H1 (cell line): ENCODE measurements at regions not wholly inside any gene's neighbourhood (a gene's known extent, or its start where the extent isn't known, plus 50 kb on each side); places are given as distances from the start of the nearest gene placed in this dataset.

Experiments
- CTCF ChIA-PET: fragments of 300-600 bp; sonication (Branson Sonifier 250); formaldehyde crosslinking; loops from one replicate; lab custom pipeline; 2021; ENCODE audit not compliant: partially characterized antibody; lab: Charles Lee
- POLR2A ChIA-PET: fragments of 300-600 bp; sonication (Branson Sonifier 250); formaldehyde crosslinking; loops from one replicate; lab custom pipeline; 2021; ENCODE audit warnings: inconsistent platforms; ENCODE audit not compliant: partially characterized antibody; lab: Charles Lee
- DNase-seq, 2 experiments: peaks; one replicate each; pipeline versions ENCODE4 v3.0.0 to v3.0.0-alpha.2; 2010 to 2022; ENCODE audit warnings: low spot score in 2 of 2, low read depth in 1 of 2, mixed read lengths in 1 of 2
- FAIRE-seq: peaks from 2 replicates; lab custom pipeline; 2011; peaks lifted over from hg19 to GRCh38; lab: Jason Lieb, UNC
- H2AFZ ChIP-seq: 2 replicates; pipeline ENCODE4 v1.8.1; 2012; ENCODE audit warnings: low read length, inconsistent platforms
- H2AK5ac ChIP-seq: 2 replicates; pipeline ENCODE4 v1.6.1; 2013; ENCODE audit warnings: low read depth, low read length
- H2BK120ac ChIP-seq: replicated peaks from 2 replicates; pipeline ENCODE3; 2013; ENCODE audit warnings: low read depth, low read length, inconsistent platforms
- H2BK12ac ChIP-seq: 2 replicates; pipeline ENCODE4 v1.6.1; 2013; ENCODE audit warnings: low read depth, low read length
- H2BK15ac ChIP-seq: 2 replicates; pipeline ENCODE4 v1.6.1; 2013; ENCODE audit warnings: low read length
- H2BK20ac ChIP-seq: 2 replicates; pipeline ENCODE4 v1.6.1; 2013; ENCODE audit warnings: low read length
- H2BK5ac ChIP-seq: 2 replicates; pipeline ENCODE4 v1.6.1; 2013; ENCODE audit warnings: low read depth, low read length
- H3K14ac ChIP-seq: 2 replicates; pipeline ENCODE4 v1.6.1; 2013; ENCODE audit warnings: inconsistent platforms; ENCODE audit not compliant: insufficient read length
- H3K18ac ChIP-seq: 2 replicates; pipeline ENCODE4 v1.6.1; 2013; ENCODE audit warnings: low read length; ENCODE audit errors: extremely low read depth
- H3K23ac ChIP-seq: 2 replicates; pipeline ENCODE4 v1.6.1; 2013; ENCODE audit warnings: inconsistent platforms; ENCODE audit not compliant: insufficient read length
- H3K23me2 ChIP-seq: 2 replicates; pipeline ENCODE4 v1.6.1; 2013; ENCODE audit warnings: low read depth, low read length
- H3K27ac ChIP-seq: 2 replicates; pipeline ENCODE4 v1.6.1; 2011; ENCODE audit warnings: low read depth, low read length, inconsistent platforms
- H3K27me3 ChIP-seq, 4 experiments: replicated peaks in 1 of 4; 1 replicate in 1 of 4; 2 replicates in 3 of 4; pipeline versions ENCODE4 v1.6.1 to v1.8.1; 2011 to 2013; ENCODE audit warnings: low read length in 3 of 4, mild to moderate bottlenecking in 3 of 4, inconsistent platforms in 2 of 4, mixed read lengths in 2 of 4, moderate library complexity in 1 of 4; ENCODE audit not compliant: control insufficient read depth in 3 of 4, insufficient read depth in 3 of 4; ENCODE audit errors: extremely low read depth in 1 of 4
- H3K36me3 ChIP-seq, 4 experiments: 2 replicates each; pipeline versions ENCODE4 v1.6.1 to v1.8.1; 2011 to 2013; ENCODE audit warnings: mild to moderate bottlenecking in 4 of 4, low read length in 3 of 4, moderate library complexity in 2 of 4, control low read depth in 1 of 4, inconsistent platforms in 1 of 4; ENCODE audit not compliant: insufficient read depth in 4 of 4, control insufficient read depth in 2 of 4
- H3K4ac ChIP-seq: replicated peaks from 2 replicates; pipeline ENCODE3; 2013; ENCODE audit warnings: low read length, low read depth, mixed read lengths, inconsistent platforms; ENCODE audit not compliant: insufficient read length
- H3K4me1 ChIP-seq, 4 experiments: replicated peaks in 1 of 4; 1 replicate in 1 of 4; 2 replicates in 3 of 4; pipeline versions ENCODE4 v1.6.1 to v1.8.1; 2011 to 2013; ENCODE audit warnings: low read length in 3 of 4, inconsistent platforms in 2 of 4, mixed read lengths in 1 of 4; ENCODE audit not compliant: insufficient read depth in 4 of 4, control insufficient read depth in 3 of 4
- H3K4me2 ChIP-seq, 2 experiments: 2 replicates each; pipeline versions ENCODE4 v1.6.1 to v1.8.1; 2011 to 2013; ENCODE audit warnings: low read depth in 2 of 2, low read length in 2 of 2, control low read depth in 1 of 2, inconsistent platforms in 1 of 2, mild to moderate bottlenecking in 1 of 2; ENCODE audit not compliant: insufficient read depth in 1 of 2
- H3K4me3 ChIP-seq, 4 experiments: fragments of 200-600, 300-600 bp in 1 of 4; sonication (generic), shearing (Covaris generic), sonication (Bioruptor Twin) in 1 of 4; 2 replicates each; pipeline versions ENCODE4 v1.5.1 to v1.8.1; 2011 to 2016; ENCODE audit warnings: low read length in 4 of 4, low read depth in 3 of 4, control low read depth in 2 of 4, inconsistent platforms in 2 of 4, mild to moderate bottlenecking in 2 of 4, mixed read lengths in 1 of 4, moderate library complexity in 1 of 4; ENCODE audit not compliant: insufficient read depth in 2 of 4; ENCODE audit errors: extremely low read depth in 1 of 4
- H3K56ac ChIP-seq: replicated peaks from 2 replicates; pipeline ENCODE3; 2013; ENCODE audit warnings: low read depth, mild to moderate bottlenecking, mixed read lengths, low read length, inconsistent platforms; ENCODE audit not compliant: insufficient read length
- H3K79me1 ChIP-seq: 2 replicates; pipeline ENCODE4 v1.6.1; 2013; ENCODE audit warnings: low read depth, low read length, control low read depth
- H3K79me2 ChIP-seq, 2 experiments: 2 replicates each; pipeline versions ENCODE4 v1.6.1 to v1.8.1; 2012 to 2013; ENCODE audit warnings: low read length in 2 of 2, mild to moderate bottlenecking in 2 of 2, inconsistent platforms in 1 of 2; ENCODE audit not compliant: insufficient read depth in 2 of 2, control insufficient read depth in 1 of 2
- H3K9ac ChIP-seq, 4 experiments: replicated peaks in 1 of 4; 1 replicate in 1 of 4; 2 replicates in 3 of 4; pipeline versions ENCODE4 v1.6.1 to v1.8.1; 2011 to 2013; ENCODE audit warnings: low read depth in 3 of 4, low read length in 3 of 4, control low read depth in 2 of 4, mild to moderate bottlenecking in 2 of 4, moderate library complexity in 2 of 4, inconsistent platforms in 1 of 4; ENCODE audit errors: extremely low read depth in 1 of 4
- H3K9me3 ChIP-seq, 2 experiments: 2 replicates each; pipeline versions ENCODE4 v1.6.1 to v1.8.1; 2012 to 2013; ENCODE audit warnings: mild to moderate bottlenecking in 2 of 2, moderate library complexity in 2 of 2, control low read depth in 1 of 2, inconsistent platforms in 1 of 2, low read depth in 1 of 2, low read length in 1 of 2, mixed read lengths in 1 of 2; ENCODE audit not compliant: insufficient read depth in 2 of 2
- H4K20me1 ChIP-seq, 2 experiments: replicated peaks in 1 of 2; 2 replicates each; pipeline versions ENCODE3 to v1.8.1; 2011 to 2013; ENCODE audit warnings: inconsistent platforms in 2 of 2, low read length in 2 of 2, mild to moderate bottlenecking in 1 of 2; ENCODE audit not compliant: insufficient read depth in 2 of 2, control insufficient read depth in 1 of 2
- H4K5ac ChIP-seq: 2 replicates; pipeline ENCODE4 v1.6.1; 2013; ENCODE audit warnings: low read length, low read depth, mixed read lengths, inconsistent platforms; ENCODE audit not compliant: insufficient read length
- H4K8ac ChIP-seq: 2 replicates; pipeline ENCODE4 v1.8.0; 2013; ENCODE audit warnings: mild to moderate bottlenecking, moderate library complexity, low read length, inconsistent platforms; ENCODE audit not compliant: insufficient read depth; ENCODE audit errors: extremely low read depth
- H4K91ac ChIP-seq: replicated peaks from 2 replicates; pipeline ENCODE3; 2013; ENCODE audit warnings: low read length, mixed read lengths, inconsistent platforms; ENCODE audit not compliant: insufficient read length
- CHD2 ChIP-seq: IDR thresholded peaks from 2 replicates; pipeline ENCODE4 v1.6.1; 2012; ENCODE audit warnings: low read length, improper control_type of control experiment
- GTF2F1 ChIP-seq: IDR thresholded peaks from 2 replicates; pipeline ENCODE4 v1.6.1; 2012; ENCODE audit warnings: low read depth, low read length, improper control_type of control experiment, borderline replicate concordance
- RAD21 ChIP-seq, 2 experiments: IDR thresholded peaks in 1 of 2; conservative IDR thresholded peaks in 1 of 2; 2 replicates each; pipeline ENCODE4 v1.6.1; 2011; ENCODE audit warnings: low read depth in 2 of 2, low read length in 2 of 2, improper control_type of control experiment in 1 of 2, inconsistent platforms in 1 of 2, mild to moderate bottlenecking in 1 of 2, moderate library complexity in 1 of 2
- SP2 ChIP-seq: IDR thresholded peaks from 2 replicates; pipeline ENCODE4 v1.6.1; 2012; ENCODE audit warnings: mild to moderate bottlenecking, low read length, inconsistent platforms
- SUZ12 ChIP-seq: fragments of 200-600 bp; sonication (generic); IDR thresholded peaks from 2 replicates; pipeline ENCODE4 v1.6.1; 2012; ENCODE audit warnings: mild to moderate bottlenecking, inconsistent platforms, low read length, moderate library complexity, mixed read lengths
- TCF12 ChIP-seq: IDR thresholded peaks from 2 replicates; pipeline ENCODE4 v1.6.1; 2011; ENCODE audit warnings: low read depth, mild to moderate bottlenecking, low read length
- WGBS, 2 experiments: shearing (Covaris generic) in 1 of 2; methylation state at CpG; one replicate each; pipeline versions ENCODE4 v1.1.6 to v1.1.7; 2013 to 2015; ENCODE audit warnings: low lambda C conversion rate in 2 of 2, mixed read lengths in 2 of 2, inconsistent platforms in 1 of 2, low coverage in 1 of 2, missing lambda C conversion rate in 1 of 2; ENCODE audit not compliant: insufficient replicate concordance in 2 of 2, insufficient coverage in 1 of 2, insufficient read length in 1 of 2; ENCODE audit errors: extremely low coverage in 1 of 2, missing lambda C conversion rate in 1 of 2; 5-methylcytosine and 5-hydroxymethylcytosine counted together
- TF ChIP-seq, protein P1 (sequence below): IDR thresholded peaks from 2 replicates; pipeline ENCODE4 v1.6.1; 2012; ENCODE audit warnings: inconsistent platforms

DNA sequence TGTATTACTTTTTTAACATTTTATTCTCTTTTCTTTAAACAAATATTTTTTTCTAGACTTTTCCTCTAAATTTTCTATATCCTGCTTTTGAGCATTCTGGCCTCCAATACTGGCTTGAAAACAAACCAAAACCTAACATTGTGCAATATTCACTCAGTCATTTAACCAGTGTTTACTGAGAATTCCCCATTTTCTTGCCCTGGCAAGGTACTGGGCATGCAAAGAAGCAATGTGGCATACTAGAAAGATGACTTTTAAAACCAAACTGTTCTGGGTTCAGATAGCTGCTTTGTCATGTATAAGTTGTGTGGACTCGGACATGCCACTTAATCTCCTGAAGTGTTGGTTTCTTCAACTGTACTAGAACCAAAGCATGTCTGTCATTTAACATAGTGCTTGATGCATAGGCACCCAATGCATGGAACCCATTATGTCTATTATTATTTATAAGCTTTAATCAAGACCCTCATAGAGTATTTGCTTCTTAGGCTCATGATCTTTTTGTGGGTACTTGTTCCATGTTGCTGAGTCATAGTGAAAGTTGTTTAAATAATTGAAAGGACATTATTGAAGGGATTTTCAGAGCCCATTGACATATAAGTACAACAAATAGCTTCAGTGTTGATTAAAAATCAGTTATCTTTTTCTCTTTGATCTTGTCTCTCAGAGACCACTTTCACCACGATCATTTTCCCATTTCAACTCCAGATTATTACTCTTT lies 185.4 kb upstream of the OSR1 start:
- Histone ChIP-seq H3K27me3 (peaks cover 0 to 1% (median 0%) of the 10 kb centered on the region in 4 experiments; a peak in 1 of 7 replicates), H2AK5ac (no peak overlapping the region), H3K56ac (no peak overlapping the region), H3K23ac (no peak overlapping the region), H3K23me2 (no peaks in the 10 kb centered on the region), H3K9me3 (no peaks in the 10 kb centered on the region), H3K18ac (no peak overlapping the region), H2BK20ac (no peak overlapping the region), H4K5ac (no peak overlapping the region), H3K4ac (no peak overlapping the region), H2AFZ (no peak overlapping the region), H3K79me2 (no peaks in the 10 kb centered on the region), H3K36me3 (no peaks in the 10 kb centered on the region), H2BK5ac (no peak overlapping the region), H3K14ac (no peak overlapping the region), H2BK12ac (no peak overlapping the region), H3K27ac (no peak overlapping the region), H3K79me1 (no peaks in the 10 kb centered on the region), H4K20me1 (no peaks in the 10 kb centered on the region), H3K4me1 (peaks cover 0 to 3% (median 0%) of the 10 kb centered on the region in 4 experiments; a peak in 1 of 7 replicates), H4K8ac (no peak overlapping the region), H3K9ac (no peak overlapping the region), H2BK120ac (no peak overlapping the region), H2BK15ac (no peak overlapping the region), H4K91ac (no peak overlapping the region), H3K4me3 (no peak overlapping the region), H3K4me2 (no peak overlapping the region)
- ChIA-PET CTCF (interaction anchor here (0.6 to 1.5 kb wide), 4 partner anchors 57 to 312 kb away, joined by 3 read pairs; no protein-coding TSS in a partner anchor), POLR2A (no interaction called here)
- FAIRE-seq (no peak), DNase-seq (no peak)
- WGBS, 2 experiments, result 86% methylated on average over 2 of the region's 2 CpGs; no CpG with 5 or more reads in 1 of the 2 experiments
- TF ChIP-seq SUZ12, result no peak
- TF ChIP-seq GTF2F1, result no peak
- no peak for TF ChIP-seq SP2
- TF ChIP-seq CHD2, result no peak
- no peak for TF ChIP-seq TCF12
- TF ChIP-seq RAD21 (IDR thresholded peaks at IDR 0.05 in 1 of 2, conservative IDR thresholded peaks at IDR 0.05 in 1 of 2; ENCODE audit: low read depth in 2 of 2, low read length in 2 of 2), result no peak
- TF ChIP-seq, protein P1, sequence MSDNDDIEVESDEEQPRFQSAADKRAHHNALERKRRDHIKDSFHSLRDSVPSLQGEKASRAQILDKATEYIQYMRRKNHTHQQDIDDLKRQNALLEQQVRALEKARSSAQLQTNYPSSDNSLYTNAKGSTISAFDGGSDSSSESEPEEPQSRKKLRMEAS, result no peak
